ENCODE measurements at regions not wholly inside any gene's neighbourhood (a gene's known extent, or its start where the extent isn't known, plus 50 kb on each side); places are given as distances from the start of the nearest gene placed in this dataset.

DNA sequence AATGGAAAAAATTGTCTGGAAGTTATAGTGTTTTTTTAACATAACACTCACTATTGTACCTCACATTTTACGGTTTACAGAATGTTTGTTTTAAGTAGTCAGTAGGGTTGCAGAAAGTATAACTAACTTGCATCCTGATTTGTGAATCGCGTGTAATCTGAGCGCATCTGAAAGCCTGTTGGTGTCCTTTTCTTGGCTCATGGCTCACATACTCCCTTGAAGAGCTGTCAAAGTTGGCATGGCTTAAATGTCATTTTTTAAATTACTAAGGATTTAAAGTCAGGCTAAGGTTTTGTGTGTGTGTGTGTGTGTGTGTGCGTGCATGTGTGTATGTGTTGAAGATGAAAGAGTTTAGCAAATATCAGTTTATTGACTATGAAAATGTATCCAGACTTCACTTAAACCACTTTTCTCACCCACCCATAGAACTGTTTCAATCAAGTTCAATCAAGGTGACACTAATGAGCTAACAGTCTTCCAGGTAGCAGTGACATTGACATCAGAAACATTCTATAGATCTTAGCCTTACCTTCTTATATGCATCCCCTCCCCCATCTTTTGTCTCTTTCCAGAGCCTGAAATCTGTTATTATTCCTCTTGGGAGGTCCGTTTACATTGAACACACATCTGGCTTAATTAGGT is 480.4 kb upstream of the SGCG start:
- no peak overlapping the region for H2AFZ ChIP-seq (ENCODE audit: low read depth, low read length, poor library complexity, severe bottlenecking)
- intact Hi-C loops (cut with micrococcal nuclease) = no loop called here
- no peaks in the 10 kb centered on the region for H3K9me2 ChIP-seq (ENCODE audit: insufficient read depth)
- no peaks in the 10 kb centered on the region for H3K27me3 ChIP-seq (ENCODE audit: insufficient read depth, low read length)
- POLR2A ChIA-PET = interaction anchor here (1.3 kb wide), 1 partner anchor 45 kb away, joined by 5 read pairs; no protein-coding TSS in a partner anchor
- H3K9me3 ChIP-seq (ENCODE audit: control insufficient read depth in 1 of 2, insufficient read depth in 1 of 2, low read depth in 1 of 2, low read length in 2 of 2) = no peaks in the 10 kb centered on the region
- DNase-seq (ENCODE audit: low read depth, low spot score) (no peak), ATAC-seq (no peak)
- H3K4me3 ChIP-seq (replicated peaks in 1 of 2; ENCODE audit: low read depth in 1 of 2, low read length in 2 of 2) = no peak overlapping the region
- no TSS peak for BruUV-seq (replicated peaks)
- no peak overlapping the region for H3K27ac ChIP-seq (ENCODE audit: low read depth, low read length)
- no peaks in the 10 kb centered on the region for H4K20me1 ChIP-seq (ENCODE audit: insufficient read depth)
- TF ChIP-seq ZNF274 (IDR thresholded peaks at IDR 0.05; ENCODE audit: low read depth, low read length) = no peak
- TF ChIP-seq ATF3 (IDR thresholded peaks at IDR 0.05) = no peak
- no peak for TF ChIP-seq EGR1 (IDR thresholded peaks at IDR 0.05; ENCODE audit: low read depth)
- no peak for TF ChIP-seq FOSL1 (IDR thresholded peaks at IDR 0.05; ENCODE audit: low read depth)
- TF ChIP-seq CEBPB (IDR thresholded peaks at IDR 0.05; ENCODE audit: low read depth) = no peak
- no peak for TF ChIP-seq MAX (IDR thresholded peaks at IDR 0.05)
- TF ChIP-seq POLR2AphosphoS5 (IDR thresholded peaks at IDR 0.05; ENCODE audit: low read depth, low read length) = no peak
- TF ChIP-seq TCF7L2 (IDR thresholded peaks at IDR 0.05; ENCODE audit: borderline replicate concordance, extremely low read depth, insufficient read depth, insufficient read length) = no peak
- TF ChIP-seq CTCF (IDR thresholded peaks at IDR 0.05 in 2 of 3, conservative IDR thresholded peaks at IDR 0.05 in 1 of 3; ENCODE audit: borderline replicate concordance in 1 of 3, insufficient read depth in 1 of 3, low read depth in 2 of 3, low read length in 2 of 3) = no peak
- no peak for TF ChIP-seq REST (IDR thresholded peaks at IDR 0.05; ENCODE audit: low read depth)
- CTCF ChIA-PET = no interaction called here
- RAD21 ChIA-PET (ENCODE audit: low non-redundant PET in 1 of 2, low total read pairs in 2 of 2, uncharacterized antibody in 2 of 2, unreplicated experiment in 2 of 2) = no interaction called here
- no peaks in the 10 kb centered on the region for H3K79me2 ChIP-seq (ENCODE audit: insufficient read depth, low read length)
- no peaks in the 10 kb centered on the region for H3K36me3 ChIP-seq (ENCODE audit: control insufficient read depth in 1 of 2, insufficient read depth in 2 of 2, low read length in 2 of 2)
- no peak overlapping the region for H3K4me2 ChIP-seq (ENCODE audit: low read length)
- peaks cover 12 to 15% of the 10 kb centered on the region in 2 experiments; a peak in 3 of 4 replicates for H3K4me1 ChIP-seq (ENCODE audit: control insufficient read depth in 1 of 2, insufficient read depth in 2 of 2, low read length in 2 of 2)
- H3K9ac ChIP-seq (ENCODE audit: low read length) = no peak overlapping the region

Measured in HCT116 (cell line).